ENCODE measurements at regions not wholly inside any gene's neighbourhood (a gene's known extent, or its start where the extent isn't known, plus 50 kb on each side); places are given as distances from the start of the nearest gene placed in this dataset.

DNA sequence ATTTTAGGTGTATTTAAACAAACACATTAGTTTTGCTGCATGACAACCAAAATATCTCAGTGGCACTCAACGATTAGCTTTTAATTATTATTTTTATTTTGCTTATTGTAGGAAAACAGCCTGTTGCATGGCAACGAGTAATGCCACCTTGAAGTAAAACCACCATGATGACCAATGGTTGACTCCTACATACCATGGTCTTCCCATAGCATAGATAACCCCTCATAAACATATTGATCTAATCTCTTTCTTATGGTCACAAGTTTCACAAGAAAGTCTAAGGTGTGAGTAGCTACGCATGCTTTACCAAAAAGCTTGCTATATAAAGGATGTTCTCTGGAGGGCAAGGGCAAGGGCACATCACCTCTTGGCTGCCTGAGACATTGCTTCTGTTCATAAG, 61.5 kb upstream of the PTBP2 start:
- no peak for DNase-seq (ENCODE audit: low spot score)
- TF ChIP-seq, protein P1, sequence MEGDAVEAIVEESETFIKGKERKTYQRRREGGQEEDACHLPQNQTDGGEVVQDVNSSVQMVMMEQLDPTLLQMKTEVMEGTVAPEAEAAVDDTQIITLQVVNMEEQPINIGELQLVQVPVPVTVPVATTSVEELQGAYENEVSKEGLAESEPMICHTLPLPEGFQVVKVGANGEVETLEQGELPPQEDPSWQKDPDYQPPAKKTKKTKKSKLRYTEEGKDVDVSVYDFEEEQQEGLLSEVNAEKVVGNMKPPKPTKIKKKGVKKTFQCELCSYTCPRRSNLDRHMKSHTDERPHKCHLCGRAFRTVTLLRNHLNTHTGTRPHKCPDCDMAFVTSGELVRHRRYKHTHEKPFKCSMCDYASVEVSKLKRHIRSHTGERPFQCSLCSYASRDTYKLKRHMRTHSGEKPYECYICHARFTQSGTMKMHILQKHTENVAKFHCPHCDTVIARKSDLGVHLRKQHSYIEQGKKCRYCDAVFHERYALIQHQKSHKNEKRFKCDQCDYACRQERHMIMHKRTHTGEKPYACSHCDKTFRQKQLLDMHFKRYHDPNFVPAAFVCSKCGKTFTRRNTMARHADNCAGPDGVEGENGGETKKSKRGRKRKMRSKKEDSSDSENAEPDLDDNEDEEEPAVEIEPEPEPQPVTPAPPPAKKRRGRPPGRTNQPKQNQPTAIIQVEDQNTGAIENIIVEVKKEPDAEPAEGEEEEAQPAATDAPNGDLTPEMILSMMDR (IDR thresholded peaks at IDR 0.05; ENCODE audit: extremely low read depth, insufficient read depth, missing control alignments): no peak
- in situ Hi-C loops (cut with MboI; ENCODE audit: low pct_unique_long_range_greater_than_20kb, low sequenced_read_pairs, unreplicated experiment): no loop called here

DNA sequence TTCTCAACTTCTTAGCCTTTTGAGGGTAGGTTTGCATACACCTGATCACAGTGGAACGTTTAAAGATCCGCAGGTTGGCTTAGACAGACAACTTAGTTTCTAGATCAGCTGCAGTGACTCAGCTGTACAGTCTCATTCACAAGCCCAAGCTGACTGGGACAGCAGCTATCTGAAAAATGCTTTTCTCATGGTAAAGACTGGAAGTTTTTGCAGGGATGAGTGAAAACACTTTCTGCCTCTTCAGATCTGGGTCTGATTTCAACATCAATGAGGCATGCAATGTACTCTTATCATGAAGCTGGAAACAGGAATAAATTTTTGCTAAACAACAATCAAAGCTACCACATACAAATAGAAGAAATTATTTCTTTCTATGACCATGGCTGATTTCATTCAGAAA, 61.1 kb upstream of the PTBP2 start:
- TF ChIP-seq, protein P1 (IDR thresholded peaks at IDR 0.05; ENCODE audit: extremely low read depth, insufficient read depth, missing control alignments): no peak
- no peak for DNase-seq (ENCODE audit: low spot score)
- in situ Hi-C loops (cut with MboI; ENCODE audit: low pct_unique_long_range_greater_than_20kb, low sequenced_read_pairs, unreplicated experiment): no loop called here
